ENCODE measurements at regions not wholly inside any gene's neighbourhood (a gene's known extent, or its start where the extent isn't known, plus 50 kb on each side); places are given as distances from the start of the nearest gene placed in this dataset.

DNA sequence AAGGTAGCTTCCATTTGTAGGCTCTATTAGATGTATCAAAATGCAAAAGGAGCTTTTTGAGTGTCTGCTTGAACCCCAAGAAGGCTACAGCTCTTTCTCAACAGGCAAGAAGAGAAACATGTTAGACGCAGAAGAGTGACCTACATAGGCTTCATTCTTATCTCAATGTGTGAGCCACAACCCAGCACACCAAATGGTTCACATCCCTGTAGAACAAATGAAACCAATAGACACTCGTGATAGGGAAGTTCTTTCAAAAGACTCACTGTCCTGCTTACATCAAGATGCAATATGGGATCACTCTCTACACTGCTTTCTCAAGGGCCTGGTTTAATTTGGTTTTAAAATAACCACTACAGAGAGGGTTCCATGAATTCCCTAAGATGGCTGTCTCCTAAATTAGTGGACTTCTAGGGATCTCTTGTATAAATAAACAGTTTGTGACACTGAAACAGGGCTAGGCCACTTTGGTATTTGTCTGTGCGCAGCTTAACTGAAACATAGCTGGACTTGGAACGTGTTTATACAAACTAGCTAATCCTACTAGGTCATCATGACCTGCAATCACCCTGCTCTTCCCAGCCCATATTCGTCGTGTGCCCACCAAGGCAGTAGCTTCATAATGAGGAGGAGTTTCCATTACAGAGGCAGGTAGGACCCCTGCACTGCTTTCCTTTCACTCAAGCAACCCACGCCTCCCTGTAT, 225.4 kb upstream of the PREP start:
- no peak overlapping the region for H2AFZ ChIP-seq (ENCODE audit: low read depth, low read length)
- no peak overlapping the region for H2BK15ac ChIP-seq (ENCODE audit: low read depth, poor library complexity, severe bottlenecking)
- no peak overlapping the region for H4K91ac ChIP-seq (ENCODE audit: low read length)
- H2BK120ac ChIP-seq (ENCODE audit: low read depth, low read length) = no peak overlapping the region
- H4K8ac ChIP-seq (ENCODE audit: low read length) = peak overlapping the region; percentile 19
- peak; percentile 74 for DNase-seq
- no peak overlapping the region for H3K18ac ChIP-seq (ENCODE audit: low read depth in 1 of 2, low read length in 2 of 2)
- no peak overlapping the region for H3K14ac ChIP-seq (ENCODE audit: low read length in 2 of 2)
- H2AK5ac ChIP-seq (ENCODE audit: low read length, severe bottlenecking) = no peak overlapping the region
- H3K27ac ChIP-seq (ENCODE audit: low read length, poor library complexity, severe bottlenecking) = no peak overlapping the region
- no peaks in the 10 kb centered on the region for H3K79me1 ChIP-seq (replicated peaks; ENCODE audit: low read length, poor library complexity, severe bottlenecking)
- H3K9me3 ChIP-seq (ENCODE audit: control insufficient read depth, low read length) = no peaks in the 10 kb centered on the region
- no peak overlapping the region for H2BK5ac ChIP-seq (ENCODE audit: low read depth, low read length, poor library complexity, severe bottlenecking)
- H3K4me1 ChIP-seq (ENCODE audit: control insufficient read depth, insufficient read depth, low read depth, low read length) = no peaks in the 10 kb centered on the region
- H3K4ac ChIP-seq (ENCODE audit: low read depth in 1 of 2, low read length in 2 of 2) = peak overlapping the region in 1 of 2 experiments; percentile 46
- no peak overlapping the region for H3K4me2 ChIP-seq (ENCODE audit: low read length, poor library complexity, severe bottlenecking)
- no peak overlapping the region for H3K9ac ChIP-seq (ENCODE audit: low read length)
- WGBS = 65% methylated on average over 7 of the region's 7 CpGs
- no peaks in the 10 kb centered on the region for H3K36me3 ChIP-seq (ENCODE audit: control insufficient read depth in 1 of 2, insufficient read depth in 2 of 2, low read depth in 1 of 2, low read length in 2 of 2)
- no peak overlapping the region for H3K23ac ChIP-seq (ENCODE audit: low read length in 2 of 2)
- no peak overlapping the region for H2BK12ac ChIP-seq (ENCODE audit: low read length in 2 of 2)
- H3K4me3 ChIP-seq (ENCODE audit: insufficient read depth in 1 of 2, low read depth in 1 of 2, low read length in 2 of 2) = no peak overlapping the region
- H3K27me3 ChIP-seq (ENCODE audit: control insufficient read depth in 1 of 2, insufficient read depth in 1 of 2, low read length in 2 of 2) = no peaks in the 10 kb centered on the region

- Histone ChIP-seq H2BK5ac (ENCODE audit: low read depth, low read length, poor library complexity, severe bottlenecking) (no peak overlapping the region), H3K9ac (ENCODE audit: low read length) (no peak overlapping the region), H3K23ac (ENCODE audit: low read length in 2 of 2) (no peak overlapping the region), H4K91ac (ENCODE audit: low read length) (no peak overlapping the region), H2BK120ac (ENCODE audit: low read depth, low read length) (no peak overlapping the region), H3K9me3 (ENCODE audit: control insufficient read depth, low read length) (no peaks in the 10 kb centered on the region), H2BK15ac (ENCODE audit: low read depth, poor library complexity, severe bottlenecking) (no peak overlapping the region), H3K4ac (ENCODE audit: low read depth in 1 of 2, low read length in 2 of 2) (no peak overlapping the region), H3K4me3 (ENCODE audit: insufficient read depth in 1 of 2, low read depth in 1 of 2, low read length in 2 of 2) (no peak overlapping the region), H2AFZ (ENCODE audit: low read depth, low read length) (no peak overlapping the region), H3K27me3 (ENCODE audit: control insufficient read depth in 1 of 2, insufficient read depth in 1 of 2, low read length in 2 of 2) (no peaks in the 10 kb centered on the region), H3K4me2 (ENCODE audit: low read length, poor library complexity, severe bottlenecking) (no peak overlapping the region), H4K8ac (ENCODE audit: low read length) (no peak overlapping the region), H3K14ac (ENCODE audit: low read length in 2 of 2) (no peak overlapping the region), H2BK12ac (ENCODE audit: low read length in 2 of 2) (peak overlapping the region in 1 of 2 experiments; percentile 54), H3K79me1 (replicated peaks; ENCODE audit: low read length, poor library complexity, severe bottlenecking) (no peaks in the 10 kb centered on the region), H3K36me3 (ENCODE audit: control insufficient read depth in 1 of 2, insufficient read depth in 2 of 2, low read depth in 1 of 2, low read length in 2 of 2) (no peaks in the 10 kb centered on the region), H2AK5ac (ENCODE audit: low read length, severe bottlenecking) (no peak overlapping the region), H3K18ac (ENCODE audit: low read depth in 1 of 2, low read length in 2 of 2) (peak overlapping the region in 1 of 2 experiments; percentile 43), H3K4me1 (ENCODE audit: control insufficient read depth, insufficient read depth, low read depth, low read length) (no peaks in the 10 kb centered on the region), H3K27ac (ENCODE audit: low read length, poor library complexity, severe bottlenecking) (no peak overlapping the region)
- no peak for DNase-seq
- 100% methylated on average over 1 of the region's 2 CpGs for WGBS
These were observed 223.6 kb upstream of the PREP start for GRCh38 chr6:105626295-105627158.

DNA sequence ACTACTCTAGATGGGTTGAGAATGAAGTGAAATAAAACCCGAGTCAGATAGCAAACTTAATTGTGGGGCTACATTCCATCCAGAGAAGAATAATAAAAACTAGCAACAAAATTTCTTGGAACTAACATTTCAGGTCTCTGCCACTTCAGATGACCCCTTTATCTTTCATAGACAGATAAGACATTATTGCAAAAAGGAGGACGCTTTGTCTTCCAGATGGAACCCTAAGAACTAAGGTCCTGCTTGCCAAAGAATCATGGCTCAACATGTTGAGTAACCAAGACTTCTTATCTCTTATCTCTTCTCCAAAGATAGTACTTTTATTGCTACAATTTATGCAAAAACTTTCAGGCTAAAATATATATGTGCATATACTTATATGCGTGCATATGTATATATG, 221.1 kb upstream of the PREP start:
- Histone ChIP-seq H3K27me3 (ENCODE audit: control insufficient read depth in 1 of 2, insufficient read depth in 1 of 2, low read length in 2 of 2) (no peaks in the 10 kb centered on the region), H3K4me2 (ENCODE audit: low read length, poor library complexity, severe bottlenecking) (no peak overlapping the region), H2BK120ac (ENCODE audit: low read depth, low read length) (no peak overlapping the region), H3K9me3 (ENCODE audit: control insufficient read depth, low read length) (no peaks in the 10 kb centered on the region), H2BK15ac (ENCODE audit: low read depth, poor library complexity, severe bottlenecking) (no peak overlapping the region), H3K18ac (ENCODE audit: low read depth in 1 of 2, low read length in 2 of 2) (no peak overlapping the region), H4K91ac (ENCODE audit: low read length) (no peak overlapping the region), H2BK12ac (ENCODE audit: low read length in 2 of 2) (no peak overlapping the region), H3K23ac (ENCODE audit: low read length in 2 of 2) (no peak overlapping the region), H4K8ac (ENCODE audit: low read length) (no peak overlapping the region), H2BK5ac (ENCODE audit: low read depth, low read length, poor library complexity, severe bottlenecking) (no peak overlapping the region), H3K36me3 (ENCODE audit: control insufficient read depth in 1 of 2, insufficient read depth in 2 of 2, low read depth in 1 of 2, low read length in 2 of 2) (no peaks in the 10 kb centered on the region), H2AFZ (ENCODE audit: low read depth, low read length) (no peak overlapping the region), H2AK5ac (ENCODE audit: low read length, severe bottlenecking) (no peak overlapping the region), H3K79me1 (replicated peaks; ENCODE audit: low read length, poor library complexity, severe bottlenecking) (no peaks in the 10 kb centered on the region), H3K4ac (ENCODE audit: low read depth in 1 of 2, low read length in 2 of 2) (no peak overlapping the region), H3K14ac (ENCODE audit: low read length in 2 of 2) (no peak overlapping the region), H3K27ac (ENCODE audit: low read length, poor library complexity, severe bottlenecking) (no peak overlapping the region), H3K4me1 (ENCODE audit: control insufficient read depth, insufficient read depth, low read depth, low read length) (peaks cover 1% of the 10 kb centered on the region), H3K9ac (ENCODE audit: low read length) (no peak overlapping the region), H3K4me3 (ENCODE audit: insufficient read depth in 1 of 2, low read depth in 1 of 2, low read length in 2 of 2) (no peak overlapping the region)
- WGBS = 92% methylated on average over 3 of the region's 3 CpGs
- no peak for DNase-seq

DNA sequence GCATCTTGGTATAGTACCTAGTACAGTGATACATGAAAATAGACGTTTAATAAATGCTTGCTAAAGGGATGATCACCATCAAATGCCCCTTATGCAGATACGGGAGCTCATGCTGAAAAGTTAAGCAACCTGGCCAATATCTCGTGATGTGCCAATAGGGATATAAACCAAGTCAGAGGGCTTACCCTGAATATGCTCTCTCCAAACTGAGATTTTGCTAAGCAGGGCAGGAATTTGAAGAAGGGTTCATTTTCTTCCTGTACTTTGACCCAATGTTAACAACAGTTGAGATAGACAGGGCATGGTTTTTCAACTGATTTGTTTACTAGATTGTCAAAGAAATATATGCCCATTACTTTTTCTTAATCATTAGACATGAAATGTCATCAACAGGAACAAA, 219.3 kb upstream of the PREP start:
- no peaks in the 10 kb centered on the region for H3K79me1 ChIP-seq (replicated peaks; ENCODE audit: low read length, poor library complexity, severe bottlenecking)
- H3K4me1 ChIP-seq (ENCODE audit: control insufficient read depth, insufficient read depth, low read depth, low read length) = peaks cover 1% of the 10 kb centered on the region
- no peaks in the 10 kb centered on the region for H3K36me3 ChIP-seq (ENCODE audit: control insufficient read depth in 1 of 2, insufficient read depth in 2 of 2, low read depth in 1 of 2, low read length in 2 of 2)
- WGBS = 91% methylated on average over 3 of the region's 3 CpGs
- peak overlapping the region; percentile 12 for H4K8ac ChIP-seq (ENCODE audit: low read length)
- no peak overlapping the region for H3K4me2 ChIP-seq (ENCODE audit: low read length, poor library complexity, severe bottlenecking)
- no peak overlapping the region for H3K14ac ChIP-seq (ENCODE audit: low read length in 2 of 2)
- no peak overlapping the region for H2BK12ac ChIP-seq (ENCODE audit: low read length in 2 of 2)
- no peaks in the 10 kb centered on the region for H3K9me3 ChIP-seq (ENCODE audit: control insufficient read depth, low read length)
- no peak overlapping the region for H2BK120ac ChIP-seq (ENCODE audit: low read depth, low read length)
- H2BK5ac ChIP-seq (ENCODE audit: low read depth, low read length, poor library complexity, severe bottlenecking) = no peak overlapping the region
- no peak overlapping the region for H2AK5ac ChIP-seq (ENCODE audit: low read length, severe bottlenecking)
- H3K4me3 ChIP-seq (ENCODE audit: insufficient read depth in 1 of 2, low read depth in 1 of 2, low read length in 2 of 2) = no peak overlapping the region
- no peak overlapping the region for H3K18ac ChIP-seq (ENCODE audit: low read depth in 1 of 2, low read length in 2 of 2)
- DNase-seq = no peak
- H3K27ac ChIP-seq (ENCODE audit: low read length, poor library complexity, severe bottlenecking) = no peak overlapping the region
- no peak overlapping the region for H2AFZ ChIP-seq (ENCODE audit: low read depth, low read length)
- no peak overlapping the region for H4K91ac ChIP-seq (ENCODE audit: low read length)
- no peak overlapping the region for H3K23ac ChIP-seq (ENCODE audit: low read length in 2 of 2)
- no peak overlapping the region for H3K4ac ChIP-seq (ENCODE audit: low read depth in 1 of 2, low read length in 2 of 2)
- no peak overlapping the region for H2BK15ac ChIP-seq (ENCODE audit: low read depth, poor library complexity, severe bottlenecking)
- no peak overlapping the region for H3K9ac ChIP-seq (ENCODE audit: low read length)
- no peaks in the 10 kb centered on the region for H3K27me3 ChIP-seq (ENCODE audit: control insufficient read depth in 1 of 2, insufficient read depth in 1 of 2, low read length in 2 of 2)

Measured in mesenchymal stem cell (in vitro differentiated cells and primary cell).